AG09309 (cell line): ENCODE measurements at regions not wholly inside any gene's neighbourhood (a gene's known extent, or its start where the extent isn't known, plus 50 kb on each side); places are given as distances from the start of the nearest gene placed in this dataset.

Experiments
- DNase-seq: peaks from one replicate; pipeline ENCODE4 v3.0.0-alpha.2; 2010; ENCODE audit warnings: low read depth
- H3K4me3 ChIP-seq: 2 replicates; pipeline ENCODE4 v1.5.1; 2011; ENCODE audit warnings: mild to moderate bottlenecking, low read depth, low read length, moderate library complexity; ENCODE audit not compliant: control insufficient read depth
- CTCF ChIP-seq: IDR thresholded peaks from 2 replicates; pipeline ENCODE4 v1.5.1; 2011; ENCODE audit warnings: mild to moderate bottlenecking, low read depth, low read length, inconsistent platforms; ENCODE audit not compliant: insufficient read depth, control insufficient read depth; ENCODE audit errors: missing control alignments

DNA sequence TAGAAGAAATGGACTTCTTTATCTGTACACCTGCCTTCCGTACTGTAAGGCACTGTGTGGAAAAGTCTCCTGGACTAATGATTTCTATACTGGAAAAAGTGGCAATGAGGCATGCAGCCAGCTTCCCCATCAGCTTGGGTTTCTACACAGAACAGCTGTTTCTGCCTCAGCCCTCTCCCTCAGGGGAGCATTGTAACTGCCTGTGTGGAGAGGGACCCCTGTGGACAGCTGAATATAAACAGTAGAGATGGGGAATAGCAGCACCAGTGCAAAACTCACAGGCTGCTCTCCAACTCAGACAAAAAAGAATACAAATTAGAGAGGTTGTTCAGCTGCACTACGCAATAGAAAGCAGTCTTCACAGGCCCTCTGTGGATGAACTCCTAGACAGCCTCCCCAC, 451.3 kb upstream of the MBL2 start:
- H3K4me3 ChIP-seq = no peak overlapping the region
- no peak for DNase-seq
- TF ChIP-seq CTCF = no peak

DNA sequence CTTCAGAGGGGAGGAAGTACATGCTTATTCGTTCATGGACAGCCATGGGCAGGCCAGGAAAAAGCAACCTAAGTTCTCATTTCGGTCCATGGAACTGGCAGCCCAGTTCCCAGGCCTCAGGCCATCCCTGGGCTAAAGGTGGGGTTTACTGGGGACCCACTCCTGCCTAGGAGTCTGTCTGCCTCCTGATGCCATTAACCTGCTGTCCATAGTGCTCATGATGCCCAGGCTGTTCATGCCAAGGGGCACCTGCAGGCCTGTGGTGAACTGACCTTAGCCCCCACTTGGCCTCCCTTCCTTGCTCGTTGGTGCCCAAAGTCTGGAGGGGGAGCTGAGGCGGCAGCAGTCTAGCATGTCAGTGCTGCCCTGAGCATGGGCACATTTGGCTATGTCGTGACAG, 450.2 kb upstream of the MBL2 start:
- TF ChIP-seq CTCF = no peak
- no peak for DNase-seq
- no peak overlapping the region for H3K4me3 ChIP-seq

DNA sequence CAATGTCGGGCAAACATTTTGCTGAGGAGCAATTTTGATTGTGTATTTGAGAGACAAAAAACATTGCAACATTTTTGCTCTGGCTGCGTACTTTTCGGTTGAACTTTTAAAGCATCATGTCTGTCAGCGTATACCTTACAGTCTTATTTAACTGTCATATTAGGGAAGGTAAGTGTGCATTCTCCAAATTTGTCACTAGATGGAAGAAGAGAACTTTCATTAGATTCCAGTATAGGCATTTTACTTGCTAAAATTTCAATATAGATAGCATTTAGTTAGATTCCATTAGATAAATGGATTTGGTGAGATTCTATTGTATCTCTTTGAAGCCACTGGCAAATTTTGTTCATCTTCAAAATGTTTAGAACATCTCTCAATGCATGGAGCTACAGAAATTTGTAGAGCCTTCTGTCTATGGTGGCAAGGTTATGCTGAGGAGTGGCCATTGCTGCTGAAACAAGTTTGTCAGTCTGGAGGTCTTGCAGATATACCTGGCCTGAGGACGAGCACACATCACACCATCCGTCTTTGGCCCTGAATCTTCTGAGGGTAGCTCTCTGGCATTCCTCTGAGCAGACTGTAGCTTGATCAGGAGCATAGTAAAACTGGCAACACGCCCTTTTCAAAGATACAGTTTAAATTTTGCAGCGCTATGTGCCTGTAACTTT, 437.5 kb upstream of the MBL2 start:
- TF ChIP-seq CTCF = no peak
- H3K4me3 ChIP-seq = no peak overlapping the region
- no peak for DNase-seq

DNA sequence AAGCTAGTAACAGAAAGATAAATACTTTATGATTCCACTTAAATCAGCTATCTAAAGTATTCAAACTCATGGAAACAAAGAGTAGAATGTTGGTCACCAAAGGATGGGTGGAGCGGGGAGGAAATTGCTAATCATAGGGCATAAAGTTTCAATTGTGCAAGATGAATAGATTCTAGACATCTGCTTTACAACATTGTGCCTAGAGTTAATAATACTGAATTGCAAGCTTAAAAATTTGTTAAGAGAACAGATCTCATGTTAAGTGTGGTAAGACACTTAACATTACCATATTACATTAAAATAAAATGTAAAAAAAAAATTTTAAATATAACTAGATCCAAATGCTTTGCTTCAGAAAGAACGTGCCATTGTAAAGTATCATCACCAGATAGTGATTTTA, 411.1 kb upstream of the MBL2 start:
- no peak overlapping the region for H3K4me3 ChIP-seq
- no peak for DNase-seq
- no peak for TF ChIP-seq CTCF

- H3K4me3 ChIP-seq = no peak overlapping the region
- TF ChIP-seq CTCF = no peak
Observed at GRCh38 chr10:53177468-53177867, 404.9 kb upstream of the MBL2 start.

DNA sequence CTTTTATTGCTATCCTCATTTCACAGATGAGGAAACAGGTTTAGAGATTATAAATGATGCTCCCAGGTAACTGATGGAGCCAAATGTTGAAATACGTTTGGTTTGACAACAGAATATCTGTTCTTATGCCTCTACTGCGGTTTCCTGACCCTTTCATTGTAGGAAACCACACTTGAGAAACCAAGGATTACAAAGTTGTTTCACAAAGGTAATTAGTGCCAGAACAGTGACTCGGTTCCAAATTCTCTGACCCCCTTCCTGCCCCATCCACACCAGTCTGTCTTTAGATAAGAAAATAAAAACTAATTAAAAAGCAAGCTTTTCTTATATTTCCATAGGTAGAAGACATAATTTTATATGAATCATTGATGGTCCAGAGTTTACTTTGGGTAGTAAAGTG, 393.7 kb upstream of the MBL2 start:
- TF ChIP-seq CTCF = no peak
- no peak for DNase-seq
- no peak overlapping the region for H3K4me3 ChIP-seq

More at GRCh38 chr10:53177468-53177867, 404.9 kb upstream of the MBL2 start:
- no peak for DNase-seq

DNA sequence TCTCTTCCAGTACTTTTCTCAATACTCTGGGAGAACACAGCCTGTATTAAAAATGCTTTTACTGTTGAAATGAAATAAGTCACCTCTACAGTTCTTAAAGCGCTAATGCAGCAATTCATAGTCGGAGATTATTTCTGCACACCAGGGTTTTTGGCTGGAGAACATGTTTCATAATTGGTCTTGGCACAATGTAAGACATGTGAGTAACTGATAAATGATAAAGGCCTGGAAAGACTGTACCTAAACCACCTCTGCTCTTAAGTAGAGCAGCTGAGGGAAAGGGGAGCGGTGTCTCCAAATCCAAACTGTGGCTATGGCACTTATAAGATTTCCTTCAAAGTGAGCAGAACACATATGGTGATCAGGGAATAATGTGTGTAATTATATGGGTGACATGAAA, 390.3 kb upstream of the MBL2 start:
- no peak for DNase-seq
- no peak overlapping the region for H3K4me3 ChIP-seq
- no peak for TF ChIP-seq CTCF
